Keratinocyte (primary cell): ENCODE measurements at regions not wholly inside any gene's neighbourhood (a gene's known extent, or its start where the extent isn't known, plus 50 kb on each side); places are given as distances from the start of the nearest gene placed in this dataset.

Source experiments
- CTCF ChIP-seq, 3 experiments: IDR thresholded peaks in 1 of 3; conservative IDR thresholded peaks in 1 of 3; optimal IDR thresholded peaks in 1 of 3; 2 replicates in 2 of 3; 3 replicates in 1 of 3; pipeline versions ENCODE3 to v1.5.1; 2011; ENCODE audit warnings: low read length in 3 of 3, mild to moderate bottlenecking in 3 of 3, moderate library complexity in 2 of 3, control low read depth in 1 of 3, inconsistent platforms in 1 of 3; ENCODE audit not compliant: insufficient read depth in 2 of 3; ENCODE audit errors: extremely low read depth in 1 of 3
- EZH2 ChIP-seq: IDR thresholded peaks from one replicate; pipeline ENCODE4 v1.6.1; 2012; ENCODE audit warnings: inconsistent platforms, mild to moderate bottlenecking, low read length, moderate library complexity

- TF ChIP-seq CTCF (optimal IDR thresholded peaks at IDR 0.05 in 1 of 3, IDR thresholded peaks at IDR 0.05 in 1 of 3, conservative IDR thresholded peaks at IDR 0.05 in 1 of 3; ENCODE audit: extremely low read depth in 1 of 3, insufficient read depth in 2 of 3, low read length in 3 of 3) (no peak), EZH2 (no peak)
Measured at GRCh38 chr10:64041989-64042490, 520.8 kb downstream of the REEP3 start.
